HepG2 (cell line): ENCODE measurements at regions not wholly inside any gene's neighbourhood (a gene's known extent, or its start where the extent isn't known, plus 50 kb on each side); places are given as distances from the start of the nearest gene placed in this dataset.

ENCODE experiments used
- CTCF ChIP-seq: sonication (generic); formaldehyde crosslinking; IDR thresholded peaks from 2 replicates; pipeline ENCODE4 v1.5.0; 2020; ENCODE audit warnings: mild to moderate bottlenecking, missing genetic modification reagents, moderate library complexity
- ERF ChIP-seq: IDR thresholded peaks from 2 replicates; pipeline ENCODE4 v1.6.1; 2018; ENCODE audit warnings: missing biosample characterization, missing genetic modification reagents

GRCh38 chr1:34617321-34618118 lies 137.3 kb upstream of the GJB5 start:
- TF ChIP-seq CTCF (CRISPR knock-in tag) (no peak), ERF (CRISPR knock-in tag) (no peak)
